ENCODE measurements at regions not wholly inside any gene's neighbourhood (a gene's known extent, or its start where the extent isn't known, plus 50 kb on each side); places are given as distances from the start of the nearest gene placed in this dataset.

DNA sequence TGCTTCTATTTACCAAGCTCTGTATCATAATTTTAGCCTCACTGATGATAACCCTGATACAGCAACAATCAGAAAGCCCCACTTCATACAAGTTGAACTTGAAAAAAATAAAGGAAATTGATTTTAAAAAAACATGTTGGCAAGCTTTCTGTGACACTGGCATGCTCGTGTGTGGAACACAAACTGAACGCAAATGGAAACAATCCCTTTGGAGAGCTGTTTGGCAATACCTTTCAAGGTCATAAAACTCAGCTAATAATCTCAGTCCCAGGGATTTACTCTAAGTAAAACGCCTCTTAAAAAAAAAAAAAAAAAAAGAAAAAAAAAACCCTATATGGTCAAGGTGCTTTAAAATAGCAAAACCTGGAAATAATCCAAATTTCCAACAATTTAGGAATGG is 166.7 kb upstream of the BCL6 start (continued):
- TF ChIP-seq, protein P1, sequence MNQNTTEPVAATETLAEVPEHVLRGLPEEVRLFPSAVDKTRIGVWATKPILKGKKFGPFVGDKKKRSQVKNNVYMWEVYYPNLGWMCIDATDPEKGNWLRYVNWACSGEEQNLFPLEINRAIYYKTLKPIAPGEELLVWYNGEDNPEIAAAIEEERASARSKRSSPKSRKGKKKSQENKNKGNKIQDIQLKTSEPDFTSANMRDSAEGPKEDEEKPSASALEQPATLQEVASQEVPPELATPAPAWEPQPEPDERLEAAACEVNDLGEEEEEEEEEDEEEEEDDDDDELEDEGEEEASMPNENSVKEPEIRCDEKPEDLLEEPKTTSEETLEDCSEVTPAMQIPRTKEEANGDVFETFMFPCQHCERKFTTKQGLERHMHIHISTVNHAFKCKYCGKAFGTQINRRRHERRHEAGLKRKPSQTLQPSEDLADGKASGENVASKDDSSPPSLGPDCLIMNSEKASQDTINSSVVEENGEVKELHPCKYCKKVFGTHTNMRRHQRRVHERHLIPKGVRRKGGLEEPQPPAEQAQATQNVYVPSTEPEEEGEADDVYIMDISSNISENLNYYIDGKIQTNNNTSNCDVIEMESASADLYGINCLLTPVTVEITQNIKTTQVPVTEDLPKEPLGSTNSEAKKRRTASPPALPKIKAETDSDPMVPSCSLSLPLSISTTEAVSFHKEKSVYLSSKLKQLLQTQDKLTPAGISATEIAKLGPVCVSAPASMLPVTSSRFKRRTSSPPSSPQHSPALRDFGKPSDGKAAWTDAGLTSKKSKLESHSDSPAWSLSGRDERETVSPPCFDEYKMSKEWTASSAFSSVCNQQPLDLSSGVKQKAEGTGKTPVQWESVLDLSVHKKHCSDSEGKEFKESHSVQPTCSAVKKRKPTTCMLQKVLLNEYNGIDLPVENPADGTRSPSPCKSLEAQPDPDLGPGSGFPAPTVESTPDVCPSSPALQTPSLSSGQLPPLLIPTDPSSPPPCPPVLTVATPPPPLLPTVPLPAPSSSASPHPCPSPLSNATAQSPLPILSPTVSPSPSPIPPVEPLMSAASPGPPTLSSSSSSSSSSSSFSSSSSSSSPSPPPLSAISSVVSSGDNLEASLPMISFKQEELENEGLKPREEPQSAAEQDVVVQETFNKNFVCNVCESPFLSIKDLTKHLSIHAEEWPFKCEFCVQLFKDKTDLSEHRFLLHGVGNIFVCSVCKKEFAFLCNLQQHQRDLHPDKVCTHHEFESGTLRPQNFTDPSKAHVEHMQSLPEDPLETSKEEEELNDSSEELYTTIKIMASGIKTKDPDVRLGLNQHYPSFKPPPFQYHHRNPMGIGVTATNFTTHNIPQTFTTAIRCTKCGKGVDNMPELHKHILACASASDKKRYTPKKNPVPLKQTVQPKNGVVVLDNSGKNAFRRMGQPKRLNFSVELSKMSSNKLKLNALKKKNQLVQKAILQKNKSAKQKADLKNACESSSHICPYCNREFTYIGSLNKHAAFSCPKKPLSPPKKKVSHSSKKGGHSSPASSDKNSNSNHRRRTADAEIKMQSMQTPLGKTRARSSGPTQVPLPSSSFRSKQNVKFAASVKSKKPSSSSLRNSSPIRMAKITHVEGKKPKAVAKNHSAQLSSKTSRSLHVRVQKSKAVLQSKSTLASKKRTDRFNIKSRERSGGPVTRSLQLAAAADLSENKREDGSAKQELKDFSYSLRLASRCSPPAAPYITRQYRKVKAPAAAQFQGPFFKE (tag by site-specific recombination; IDR thresholded peaks at IDR 0.05; ENCODE audit: borderline replicate concordance): no peak
- no peak for TF ChIP-seq ZSCAN23 (tag by site-specific recombination; IDR thresholded peaks at IDR 0.05)
- no peak for TF ChIP-seq MZF1 (tag by site-specific recombination; IDR thresholded peaks at IDR 0.05; ENCODE audit: borderline replicate concordance)
- no peak for TF ChIP-seq ZNF324 (tag by site-specific recombination; IDR thresholded peaks at IDR 0.05)
- no peak for TF ChIP-seq REPIN1 (tag by site-specific recombination; IDR thresholded peaks at IDR 0.05; ENCODE audit: low read depth)
- no peak for TF ChIP-seq MEIS1 (CRISPR knock-in tag; IDR thresholded peaks at IDR 0.05; ENCODE audit: borderline replicate concordance)
- no peak for TF ChIP-seq KLF7 (tag by site-specific recombination; IDR thresholded peaks at IDR 0.05; ENCODE audit: borderline replicate concordance)
- TF ChIP-seq, protein P2, sequence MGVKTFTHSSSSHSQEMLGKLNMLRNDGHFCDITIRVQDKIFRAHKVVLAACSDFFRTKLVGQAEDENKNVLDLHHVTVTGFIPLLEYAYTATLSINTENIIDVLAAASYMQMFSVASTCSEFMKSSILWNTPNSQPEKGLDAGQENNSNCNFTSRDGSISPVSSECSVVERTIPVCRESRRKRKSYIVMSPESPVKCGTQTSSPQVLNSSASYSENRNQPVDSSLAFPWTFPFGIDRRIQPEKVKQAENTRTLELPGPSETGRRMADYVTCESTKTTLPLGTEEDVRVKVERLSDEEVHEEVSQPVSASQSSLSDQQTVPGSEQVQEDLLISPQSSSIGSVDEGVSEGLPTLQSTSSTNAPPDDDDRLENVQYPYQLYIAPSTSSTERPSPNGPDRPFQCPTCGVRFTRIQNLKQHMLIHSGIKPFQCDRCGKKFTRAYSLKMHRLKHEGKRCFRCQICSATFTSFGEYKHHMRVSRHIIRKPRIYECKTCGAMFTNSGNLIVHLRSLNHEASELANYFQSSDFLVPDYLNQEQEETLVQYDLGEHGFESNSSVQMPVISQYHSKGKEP (tag by site-specific recombination; IDR thresholded peaks at IDR 0.05): no peak
- no peak for TF ChIP-seq ZNF654 (tag by site-specific recombination; IDR thresholded peaks at IDR 0.05; ENCODE audit: low read depth)
- TF ChIP-seq ZNF391 (tag by site-specific recombination; IDR thresholded peaks at IDR 0.05; ENCODE audit: borderline replicate concordance, low read depth): no peak
- TF ChIP-seq, protein P3, sequence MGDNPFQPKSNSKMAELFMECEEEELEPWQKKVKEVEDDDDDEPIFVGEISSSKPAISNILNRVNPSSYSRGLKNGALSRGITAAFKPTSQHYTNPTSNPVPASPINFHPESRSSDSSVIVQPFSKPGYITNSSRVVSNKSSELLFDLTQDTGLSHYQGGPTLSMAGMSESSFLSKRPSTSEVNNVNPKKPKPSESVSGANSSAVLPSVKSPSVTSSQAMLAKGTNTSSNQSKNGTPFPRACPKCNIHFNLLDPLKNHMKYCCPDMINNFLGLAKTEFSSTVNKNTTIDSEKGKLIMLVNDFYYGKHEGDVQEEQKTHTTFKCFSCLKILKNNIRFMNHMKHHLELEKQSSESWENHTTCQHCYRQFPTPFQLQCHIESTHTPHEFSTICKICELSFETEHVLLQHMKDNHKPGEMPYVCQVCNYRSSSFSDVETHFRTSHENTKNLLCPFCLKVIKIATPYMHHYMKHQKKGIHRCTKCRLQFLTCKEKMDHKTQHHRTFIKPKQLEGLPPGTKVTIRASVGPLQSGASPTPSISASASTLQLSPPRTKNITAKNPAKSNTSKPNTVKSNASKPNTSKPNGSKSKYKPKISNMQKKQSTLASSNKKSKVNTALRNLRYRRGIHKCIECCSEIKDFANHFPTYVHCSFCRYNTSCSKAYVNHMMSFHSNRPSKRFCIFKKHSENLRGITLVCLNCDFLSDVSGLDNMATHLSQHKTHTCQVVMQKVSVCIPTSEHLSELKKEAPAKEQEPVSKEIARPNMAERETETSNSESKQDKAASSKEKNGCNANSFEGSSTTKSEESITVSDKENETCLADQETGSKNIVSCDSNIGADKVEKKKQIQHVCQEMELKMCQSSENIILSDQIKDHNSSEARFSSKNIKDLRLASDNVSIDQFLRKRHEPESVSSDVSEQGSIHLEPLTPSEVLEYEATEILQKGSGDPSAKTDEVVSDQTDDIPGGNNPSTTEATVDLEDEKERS (tag by site-specific recombination; IDR thresholded peaks at IDR 0.05): no peak
- TF ChIP-seq, protein P4, sequence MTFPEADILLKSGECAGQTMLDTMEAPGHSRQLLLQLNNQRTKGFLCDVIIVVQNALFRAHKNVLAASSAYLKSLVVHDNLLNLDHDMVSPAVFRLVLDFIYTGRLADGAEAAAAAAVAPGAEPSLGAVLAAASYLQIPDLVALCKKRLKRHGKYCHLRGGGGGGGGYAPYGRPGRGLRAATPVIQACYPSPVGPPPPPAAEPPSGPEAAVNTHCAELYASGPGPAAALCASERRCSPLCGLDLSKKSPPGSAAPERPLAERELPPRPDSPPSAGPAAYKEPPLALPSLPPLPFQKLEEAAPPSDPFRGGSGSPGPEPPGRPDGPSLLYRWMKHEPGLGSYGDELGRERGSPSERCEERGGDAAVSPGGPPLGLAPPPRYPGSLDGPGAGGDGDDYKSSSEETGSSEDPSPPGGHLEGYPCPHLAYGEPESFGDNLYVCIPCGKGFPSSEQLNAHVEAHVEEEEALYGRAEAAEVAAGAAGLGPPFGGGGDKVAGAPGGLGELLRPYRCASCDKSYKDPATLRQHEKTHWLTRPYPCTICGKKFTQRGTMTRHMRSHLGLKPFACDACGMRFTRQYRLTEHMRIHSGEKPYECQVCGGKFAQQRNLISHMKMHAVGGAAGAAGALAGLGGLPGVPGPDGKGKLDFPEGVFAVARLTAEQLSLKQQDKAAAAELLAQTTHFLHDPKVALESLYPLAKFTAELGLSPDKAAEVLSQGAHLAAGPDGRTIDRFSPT (tag by site-specific recombination; IDR thresholded peaks at IDR 0.05): no peak

DNA sequence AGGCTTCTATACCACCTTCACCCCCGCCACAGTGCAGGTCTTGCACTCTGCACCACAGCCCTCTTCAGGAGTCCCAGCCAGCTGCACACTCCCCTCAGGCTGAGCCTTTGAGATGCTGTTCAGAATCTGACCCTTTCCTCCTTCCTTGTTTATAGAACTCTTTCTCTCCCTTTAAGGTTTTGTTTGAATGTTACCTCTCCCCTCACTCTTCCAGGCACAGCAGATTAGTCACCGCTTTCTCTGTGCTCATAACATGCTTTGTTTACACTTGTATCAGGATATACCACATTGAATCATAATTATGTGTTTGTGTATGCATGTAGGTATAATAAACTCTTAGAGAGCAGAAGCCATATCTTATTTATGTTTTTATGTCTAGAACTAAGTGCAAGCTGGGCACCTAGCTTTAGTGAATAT is 168.4 kb upstream of the BCL6 start:
- no peak overlapping the region for H3K27ac ChIP-seq (ENCODE audit: extremely low read depth, low read depth, low read length)
- POLR2A ChIA-PET: no interaction called here
- CTCF ChIA-PET: no interaction called here
- H3K36me3 ChIP-seq (ENCODE audit: control insufficient read depth in 2 of 2, insufficient read depth in 1 of 2, low read length in 2 of 2): no peaks in the 10 kb centered on the region
- no peaks in the 10 kb centered on the region for H3K4me1 ChIP-seq (ENCODE audit: control insufficient read depth, insufficient read depth, low read length)
- no peaks in the 10 kb centered on the region for H3K9me3 ChIP-seq (ENCODE audit: control insufficient read depth, insufficient read depth, low read depth, low read length)
- no peak overlapping the region for H3K4me3 ChIP-seq (ENCODE audit: low read depth, low read length)
- TF ChIP-seq, protein P5, sequence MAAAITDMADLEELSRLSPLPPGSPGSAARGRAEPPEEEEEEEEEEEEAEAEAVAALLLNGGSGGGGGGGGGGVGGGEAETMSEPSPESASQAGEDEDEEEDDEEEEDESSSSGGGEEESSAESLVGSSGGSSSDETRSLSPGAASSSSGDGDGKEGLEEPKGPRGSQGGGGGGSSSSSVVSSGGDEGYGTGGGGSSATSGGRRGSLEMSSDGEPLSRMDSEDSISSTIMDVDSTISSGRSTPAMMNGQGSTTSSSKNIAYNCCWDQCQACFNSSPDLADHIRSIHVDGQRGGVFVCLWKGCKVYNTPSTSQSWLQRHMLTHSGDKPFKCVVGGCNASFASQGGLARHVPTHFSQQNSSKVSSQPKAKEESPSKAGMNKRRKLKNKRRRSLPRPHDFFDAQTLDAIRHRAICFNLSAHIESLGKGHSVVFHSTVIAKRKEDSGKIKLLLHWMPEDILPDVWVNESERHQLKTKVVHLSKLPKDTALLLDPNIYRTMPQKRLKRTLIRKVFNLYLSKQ (tag by site-specific recombination; IDR thresholded peaks at IDR 0.05; ENCODE audit: borderline replicate concordance): no peak
- TF ChIP-seq, protein P6, sequence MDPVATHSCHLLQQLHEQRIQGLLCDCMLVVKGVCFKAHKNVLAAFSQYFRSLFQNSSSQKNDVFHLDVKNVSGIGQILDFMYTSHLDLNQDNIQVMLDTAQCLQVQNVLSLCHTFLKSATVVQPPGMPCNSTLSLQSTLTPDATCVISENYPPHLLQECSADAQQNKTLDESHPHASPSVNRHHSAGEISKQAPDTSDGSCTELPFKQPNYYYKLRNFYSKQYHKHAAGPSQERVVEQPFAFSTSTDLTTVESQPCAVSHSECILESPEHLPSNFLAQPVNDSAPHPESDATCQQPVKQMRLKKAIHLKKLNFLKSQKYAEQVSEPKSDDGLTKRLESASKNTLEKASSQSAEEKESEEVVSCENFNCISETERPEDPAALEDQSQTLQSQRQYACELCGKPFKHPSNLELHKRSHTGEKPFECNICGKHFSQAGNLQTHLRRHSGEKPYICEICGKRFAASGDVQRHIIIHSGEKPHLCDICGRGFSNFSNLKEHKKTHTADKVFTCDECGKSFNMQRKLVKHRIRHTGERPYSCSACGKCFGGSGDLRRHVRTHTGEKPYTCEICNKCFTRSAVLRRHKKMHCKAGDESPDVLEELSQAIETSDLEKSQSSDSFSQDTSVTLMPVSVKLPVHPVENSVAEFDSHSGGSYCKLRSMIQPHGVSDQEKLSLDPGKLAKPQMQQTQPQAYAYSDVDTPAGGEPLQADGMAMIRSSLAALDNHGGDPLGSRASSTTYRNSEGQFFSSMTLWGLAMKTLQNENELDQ (tag by site-specific recombination; IDR thresholded peaks at IDR 0.05; ENCODE audit: low read depth): no peak
- TF ChIP-seq, protein P7, sequence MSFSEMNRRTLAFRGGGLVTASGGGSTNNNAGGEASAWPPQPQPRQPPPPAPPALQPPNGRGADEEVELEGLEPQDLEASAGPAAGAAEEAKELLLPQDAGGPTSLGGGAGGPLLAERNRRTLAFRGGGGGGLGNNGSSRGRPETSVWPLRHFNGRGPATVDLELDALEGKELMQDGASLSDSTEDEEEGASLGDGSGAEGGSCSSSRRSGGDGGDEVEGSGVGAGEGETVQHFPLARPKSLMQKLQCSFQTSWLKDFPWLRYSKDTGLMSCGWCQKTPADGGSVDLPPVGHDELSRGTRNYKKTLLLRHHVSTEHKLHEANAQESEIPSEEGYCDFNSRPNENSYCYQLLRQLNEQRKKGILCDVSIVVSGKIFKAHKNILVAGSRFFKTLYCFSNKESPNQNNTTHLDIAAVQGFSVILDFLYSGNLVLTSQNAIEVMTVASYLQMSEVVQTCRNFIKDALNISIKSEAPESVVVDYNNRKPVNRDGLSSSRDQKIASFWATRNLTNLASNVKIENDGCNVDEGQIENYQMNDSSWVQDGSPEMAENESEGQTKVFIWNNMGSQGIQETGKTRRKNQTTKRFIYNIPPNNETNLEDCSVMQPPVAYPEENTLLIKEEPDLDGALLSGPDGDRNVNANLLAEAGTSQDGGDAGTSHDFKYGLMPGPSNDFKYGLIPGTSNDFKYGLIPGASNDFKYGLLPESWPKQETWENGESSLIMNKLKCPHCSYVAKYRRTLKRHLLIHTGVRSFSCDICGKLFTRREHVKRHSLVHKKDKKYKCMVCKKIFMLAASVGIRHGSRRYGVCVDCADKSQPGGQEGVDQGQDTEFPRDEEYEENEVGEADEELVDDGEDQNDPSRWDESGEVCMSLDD (tag by site-specific recombination; IDR thresholded peaks at IDR 0.05): no peak
- no peak for TF ChIP-seq MYNN (tag by site-specific recombination; IDR thresholded peaks at IDR 0.05; ENCODE audit: borderline replicate concordance)

Data from HEK293 (cell line).